Hepatocyte (in vitro differentiated cells): ENCODE measurements at regions not wholly inside any gene's neighbourhood (a gene's known extent, or its start where the extent isn't known, plus 50 kb on each side); places are given as distances from the start of the nearest gene placed in this dataset.

Source experiments
- DNase-seq: peaks from one replicate; pipeline ENCODE4 v3.0.0-alpha.2; 2016; ENCODE audit warnings: low spot score
- H2AFZ ChIP-seq: fragments of 200-600 bp; sonication (generic); 2 replicates; pipeline ENCODE4 v1.6.0; 2016; ENCODE audit warnings: antibody characterized with exemption, mild to moderate bottlenecking
- H3K27ac ChIP-seq: fragments of 200-600 bp; sonication (generic); 2 replicates; pipeline ENCODE4 v1.5.1; 2016; ENCODE audit warnings: mild to moderate bottlenecking
- H3K27me3 ChIP-seq: fragments of 200-600 bp; sonication (generic); 2 replicates; pipeline ENCODE4 v1.6.1; 2016
- H3K36me3 ChIP-seq: fragments of 200-600 bp; sonication (generic); replicated peaks from 2 replicates; pipeline ENCODE4 v1.5.1; 2016; ENCODE audit warnings: low read depth; ENCODE audit not compliant: insufficient read depth
- H3K4me1 ChIP-seq: fragments of 200-600 bp; sonication (generic); 2 replicates; pipeline ENCODE4 v1.5.1; 2016; ENCODE audit warnings: mild to moderate bottlenecking, moderate library complexity; ENCODE audit not compliant: insufficient read depth
- H3K4me2 ChIP-seq: fragments of 200-600 bp; sonication (generic); 2 replicates; pipeline ENCODE4 v1.6.0; 2016
- H3K4me3 ChIP-seq: fragments of 200-600 bp; sonication (generic); 2 replicates; pipeline ENCODE4 v1.5.1; 2016; ENCODE audit warnings: mild to moderate bottlenecking
- H3K79me2 ChIP-seq: fragments of 200-600 bp; sonication (generic); 2 replicates; pipeline ENCODE4 v1.6.0; 2017; ENCODE audit warnings: mild to moderate bottlenecking
- H3K9me2 ChIP-seq: fragments of 200-600 bp; sonication (generic); replicated peaks from 2 replicates; pipeline ENCODE4 v1.6.0; 2017; ENCODE audit warnings: mild to moderate bottlenecking; ENCODE audit not compliant: insufficient read depth
- H3K9me3 ChIP-seq: fragments of 200-600 bp; sonication (generic); 2 replicates; pipeline ENCODE4 v1.5.1; 2016; ENCODE audit warnings: low read depth, mild to moderate bottlenecking
- H4K20me1 ChIP-seq: fragments of 200-600 bp; sonication (generic); 2 replicates; pipeline ENCODE4 v1.6.0; 2016; ENCODE audit warnings: mild to moderate bottlenecking; ENCODE audit not compliant: insufficient read depth, poor library complexity, severe bottlenecking
- EZH2 ChIP-seq: fragments of 200-600 bp; sonication (generic); IDR thresholded peaks from 2 replicates; pipeline ENCODE4 v1.6.1; 2016; ENCODE audit warnings: antibody characterized with exemption, mild to moderate bottlenecking, borderline replicate concordance
- EZH2phosphoT487 ChIP-seq: fragments of 200-600 bp; sonication (generic); IDR thresholded peaks from one replicate; pipeline ENCODE4 v1.6.1; 2018; ENCODE audit warnings: antibody characterized with exemption, mild to moderate bottlenecking, low read depth, moderate library complexity; ENCODE audit not compliant: unreplicated experiment, severe bottlenecking
- WGBS: methylation state at CpG from one replicate; pipeline ENCODE4 v1.1.6; 2016; ENCODE audit warnings: low lambda C conversion rate; ENCODE audit errors: missing lambda C conversion rate; 5-methylcytosine and 5-hydroxymethylcytosine counted together
- TF ChIP-seq, protein P1 (sequence below): fragments of 200-600 bp; sonication (generic); IDR thresholded peaks from 2 replicates; pipeline ENCODE4 v1.5.1; 2016; ENCODE audit warnings: antibody characterized with exemption, mild to moderate bottlenecking; ENCODE audit not compliant: poor library complexity

DNA sequence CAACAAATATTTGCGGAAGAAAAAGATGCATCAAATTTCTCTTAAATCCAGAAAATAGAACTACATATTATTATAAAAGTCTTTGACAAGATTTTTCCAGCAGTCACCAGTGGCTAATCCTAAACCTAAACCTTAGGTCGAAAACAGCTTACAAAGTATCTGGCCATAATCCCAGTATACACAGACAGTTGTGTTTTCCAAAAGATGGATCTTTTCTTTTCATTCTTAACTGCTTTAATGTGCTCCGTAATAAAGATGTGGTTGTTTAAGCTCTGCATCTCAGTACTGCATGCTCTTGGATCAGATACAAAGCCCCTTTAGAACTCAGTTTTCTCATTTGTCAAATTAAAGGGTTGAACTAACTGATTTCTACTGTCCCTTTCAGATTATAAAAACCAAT lies 247.8 kb downstream of the TXNL1 start:
- Histone ChIP-seq H3K27me3 (no peaks in the 10 kb centered on the region), H3K36me3 (no peaks in the 10 kb centered on the region), H2AFZ (no peak overlapping the region), H3K27ac (no peak overlapping the region), H3K4me1 (no peaks in the 10 kb centered on the region), H3K4me2 (no peak overlapping the region), H3K79me2 (no peaks in the 10 kb centered on the region), H4K20me1 (no peaks in the 10 kb centered on the region), H3K9me3 (no peaks in the 10 kb centered on the region), H3K9me2 (no peaks in the 10 kb centered on the region), H3K4me3 (no peak overlapping the region)
- DNase-seq = no peak
- WGBS = 52% methylated on average over 3 of the region's 3 CpGs
- TF ChIP-seq, protein P1, sequence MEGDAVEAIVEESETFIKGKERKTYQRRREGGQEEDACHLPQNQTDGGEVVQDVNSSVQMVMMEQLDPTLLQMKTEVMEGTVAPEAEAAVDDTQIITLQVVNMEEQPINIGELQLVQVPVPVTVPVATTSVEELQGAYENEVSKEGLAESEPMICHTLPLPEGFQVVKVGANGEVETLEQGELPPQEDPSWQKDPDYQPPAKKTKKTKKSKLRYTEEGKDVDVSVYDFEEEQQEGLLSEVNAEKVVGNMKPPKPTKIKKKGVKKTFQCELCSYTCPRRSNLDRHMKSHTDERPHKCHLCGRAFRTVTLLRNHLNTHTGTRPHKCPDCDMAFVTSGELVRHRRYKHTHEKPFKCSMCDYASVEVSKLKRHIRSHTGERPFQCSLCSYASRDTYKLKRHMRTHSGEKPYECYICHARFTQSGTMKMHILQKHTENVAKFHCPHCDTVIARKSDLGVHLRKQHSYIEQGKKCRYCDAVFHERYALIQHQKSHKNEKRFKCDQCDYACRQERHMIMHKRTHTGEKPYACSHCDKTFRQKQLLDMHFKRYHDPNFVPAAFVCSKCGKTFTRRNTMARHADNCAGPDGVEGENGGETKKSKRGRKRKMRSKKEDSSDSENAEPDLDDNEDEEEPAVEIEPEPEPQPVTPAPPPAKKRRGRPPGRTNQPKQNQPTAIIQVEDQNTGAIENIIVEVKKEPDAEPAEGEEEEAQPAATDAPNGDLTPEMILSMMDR = no peak
- TF ChIP-seq EZH2 (no peak), EZH2phosphoT487 (no peak)

DNA sequence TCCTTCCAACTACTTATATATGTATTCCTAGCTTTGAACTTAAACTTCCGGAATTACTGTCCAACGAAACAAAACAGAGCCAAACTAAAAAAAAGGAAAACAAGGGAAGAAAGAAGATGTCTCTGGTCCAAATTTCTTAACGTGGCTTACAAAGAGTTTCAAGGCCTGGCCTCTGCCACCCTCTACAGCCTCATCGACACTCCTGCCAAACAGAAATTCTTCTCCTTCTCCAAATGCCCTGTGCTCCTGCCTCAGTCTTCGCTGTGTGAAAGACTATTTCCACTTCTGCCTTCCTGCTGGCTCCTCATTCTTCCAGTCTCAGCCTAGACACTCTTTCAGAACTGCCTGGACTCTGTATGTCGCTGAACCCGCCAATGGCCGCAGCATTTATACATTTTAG lies 249.2 kb downstream of the TXNL1 start:
- DNase-seq = no peak
- no peaks in the 10 kb centered on the region for H3K79me2 ChIP-seq
- H3K4me3 ChIP-seq = no peak overlapping the region
- no peaks in the 10 kb centered on the region for H3K9me3 ChIP-seq
- H3K4me2 ChIP-seq = no peak overlapping the region
- TF ChIP-seq, protein P1 = no peak
- no peak for TF ChIP-seq EZH2phosphoT487
- TF ChIP-seq EZH2 = no peak
- no peaks in the 10 kb centered on the region for H4K20me1 ChIP-seq
- H3K36me3 ChIP-seq = no peaks in the 10 kb centered on the region
- no peaks in the 10 kb centered on the region for H3K4me1 ChIP-seq
- H2AFZ ChIP-seq = no peak overlapping the region
- WGBS = 82% methylated on average over 8 of the region's 8 CpGs
- H3K9me2 ChIP-seq = no peaks in the 10 kb centered on the region
- H3K27ac ChIP-seq = no peak overlapping the region
- H3K27me3 ChIP-seq = no peaks in the 10 kb centered on the region

DNA sequence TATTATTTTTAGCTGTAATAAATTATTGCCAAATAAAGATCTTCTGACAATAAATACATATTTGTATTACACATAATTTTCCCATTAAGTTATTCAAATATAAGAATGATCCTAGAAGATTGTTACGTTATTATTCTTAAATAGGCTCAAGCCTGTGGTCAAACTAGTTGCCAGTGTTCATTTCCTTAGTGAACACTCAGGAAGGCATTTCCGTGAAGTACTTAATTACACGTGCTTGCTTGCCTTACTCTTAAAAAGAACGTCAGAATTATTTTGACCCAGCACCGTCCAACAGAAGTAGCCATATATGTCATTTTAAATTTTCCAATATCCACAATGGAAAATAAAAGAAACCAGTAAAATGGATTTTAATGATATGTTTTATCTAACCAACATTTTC lies 249.8 kb downstream of the TXNL1 start:
- Histone ChIP-seq H3K4me1 (no peaks in the 10 kb centered on the region), H3K27ac (no peak overlapping the region), H3K36me3 (no peaks in the 10 kb centered on the region), H2AFZ (no peak overlapping the region), H3K4me3 (no peak overlapping the region), H4K20me1 (no peaks in the 10 kb centered on the region), H3K9me2 (no peaks in the 10 kb centered on the region), H3K9me3 (no peaks in the 10 kb centered on the region), H3K4me2 (no peak overlapping the region), H3K79me2 (no peaks in the 10 kb centered on the region), H3K27me3 (no peaks in the 10 kb centered on the region)
- DNase-seq = no peak
- WGBS = 81% methylated on average over 5 of the region's 5 CpGs
- TF ChIP-seq, protein P1 = no peak
- no peak for TF ChIP-seq EZH2

DNA sequence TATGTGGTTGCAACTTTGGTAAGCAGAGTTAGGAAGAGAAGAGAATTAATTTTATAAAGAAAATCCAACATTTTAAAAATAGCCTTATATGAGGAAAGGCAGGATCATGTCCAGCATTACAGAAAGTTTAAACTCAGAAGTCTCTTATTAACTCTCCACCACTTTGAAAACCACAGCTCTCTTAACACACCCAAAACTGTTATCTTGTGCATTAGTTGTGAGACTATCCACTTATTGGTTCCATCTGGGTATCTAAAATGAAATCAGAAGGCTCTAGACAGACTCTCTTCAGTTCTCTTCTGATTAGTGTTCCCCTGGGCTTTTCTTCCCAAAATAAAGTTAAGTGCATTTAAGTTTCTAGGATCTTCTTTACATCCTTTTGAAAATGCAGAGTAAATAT lies 251.5 kb downstream of the TXNL1 start:
- Histone ChIP-seq H3K9me3 (no peaks in the 10 kb centered on the region), H3K4me3 (no peak overlapping the region), H3K79me2 (no peaks in the 10 kb centered on the region), H3K4me1 (no peaks in the 10 kb centered on the region), H4K20me1 (no peaks in the 10 kb centered on the region), H3K27ac (no peak overlapping the region), H3K27me3 (no peaks in the 10 kb centered on the region), H3K4me2 (no peak overlapping the region), H3K36me3 (no peaks in the 10 kb centered on the region), H2AFZ (no peak overlapping the region), H3K9me2 (no peaks in the 10 kb centered on the region)
- no peak for DNase-seq
- TF ChIP-seq, protein P1 = no peak
- TF ChIP-seq EZH2phosphoT487 (no peak), EZH2 (no peak)
